ENCODE measurements at regions not wholly inside any gene's neighbourhood (a gene's known extent, or its start where the extent isn't known, plus 50 kb on each side); places are given as distances from the start of the nearest gene placed in this dataset.

DNA sequence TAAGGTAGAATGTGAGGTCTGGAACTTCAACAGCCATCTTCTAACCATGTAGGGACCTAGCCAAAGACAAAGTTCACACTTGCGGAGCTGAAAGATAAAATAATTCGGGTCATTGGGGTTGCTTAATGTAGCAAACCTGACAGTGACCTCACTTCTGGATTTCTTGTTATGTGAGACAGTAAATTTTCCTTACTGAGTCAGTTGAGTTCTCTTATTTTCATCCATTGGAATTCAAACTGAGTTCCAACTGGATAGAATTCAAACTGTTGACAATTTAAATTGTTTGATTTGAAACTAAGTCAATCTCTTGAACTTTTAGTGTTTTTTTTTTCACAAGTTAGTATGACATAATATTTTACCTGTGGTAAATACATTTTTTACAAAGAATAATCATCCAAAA lies 406.5 kb downstream of the ADAMTS20 start:
- Histone ChIP-seq H3K27me3 (no peaks in the 10 kb centered on the region), H3K36me3 (no peaks in the 10 kb centered on the region), H3K27ac (no peak overlapping the region), H3K4me1 (no peaks in the 10 kb centered on the region), H3K9me3 (no peaks in the 10 kb centered on the region), H3K4me3 (no peak overlapping the region)
- TF ChIP-seq, protein P1, sequence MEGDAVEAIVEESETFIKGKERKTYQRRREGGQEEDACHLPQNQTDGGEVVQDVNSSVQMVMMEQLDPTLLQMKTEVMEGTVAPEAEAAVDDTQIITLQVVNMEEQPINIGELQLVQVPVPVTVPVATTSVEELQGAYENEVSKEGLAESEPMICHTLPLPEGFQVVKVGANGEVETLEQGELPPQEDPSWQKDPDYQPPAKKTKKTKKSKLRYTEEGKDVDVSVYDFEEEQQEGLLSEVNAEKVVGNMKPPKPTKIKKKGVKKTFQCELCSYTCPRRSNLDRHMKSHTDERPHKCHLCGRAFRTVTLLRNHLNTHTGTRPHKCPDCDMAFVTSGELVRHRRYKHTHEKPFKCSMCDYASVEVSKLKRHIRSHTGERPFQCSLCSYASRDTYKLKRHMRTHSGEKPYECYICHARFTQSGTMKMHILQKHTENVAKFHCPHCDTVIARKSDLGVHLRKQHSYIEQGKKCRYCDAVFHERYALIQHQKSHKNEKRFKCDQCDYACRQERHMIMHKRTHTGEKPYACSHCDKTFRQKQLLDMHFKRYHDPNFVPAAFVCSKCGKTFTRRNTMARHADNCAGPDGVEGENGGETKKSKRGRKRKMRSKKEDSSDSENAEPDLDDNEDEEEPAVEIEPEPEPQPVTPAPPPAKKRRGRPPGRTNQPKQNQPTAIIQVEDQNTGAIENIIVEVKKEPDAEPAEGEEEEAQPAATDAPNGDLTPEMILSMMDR (IDR thresholded peaks at IDR 0.05) = no peak
- DNase-seq (ENCODE audit: low spot score) = no peak

DNA sequence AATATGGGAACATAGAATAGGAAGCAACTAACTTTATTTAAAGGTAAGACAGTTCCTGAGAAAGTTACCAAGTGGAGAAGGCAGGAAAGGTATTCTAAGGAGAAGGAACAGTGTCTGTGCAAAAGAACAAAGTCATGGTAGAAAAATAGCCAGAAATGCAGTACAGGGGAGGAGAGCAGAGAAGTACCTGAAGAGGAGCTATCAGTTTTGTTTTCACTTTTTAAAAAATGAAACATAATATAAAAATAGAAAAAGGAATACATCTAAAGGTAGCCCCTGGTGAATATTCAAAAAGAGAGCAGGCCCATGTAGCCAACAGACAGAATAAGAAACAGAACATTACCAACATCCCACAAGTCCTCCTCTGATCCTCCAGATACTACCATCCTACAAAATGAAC lies 408.7 kb downstream of the ADAMTS20 start:
- H3K9me3 ChIP-seq = peaks cover 0 to 11% of the 10 kb centered on the region in 2 donors
- H3K27me3 ChIP-seq = no peaks in the 10 kb centered on the region
- no peak overlapping the region for H3K27ac ChIP-seq
- H3K36me3 ChIP-seq = no peaks in the 10 kb centered on the region
- no peak overlapping the region for H3K4me3 ChIP-seq
- H3K4me1 ChIP-seq = no peaks in the 10 kb centered on the region
- no peak for DNase-seq (ENCODE audit: low spot score)
- TF ChIP-seq, protein P1 (IDR thresholded peaks at IDR 0.05) = no peak

DNA sequence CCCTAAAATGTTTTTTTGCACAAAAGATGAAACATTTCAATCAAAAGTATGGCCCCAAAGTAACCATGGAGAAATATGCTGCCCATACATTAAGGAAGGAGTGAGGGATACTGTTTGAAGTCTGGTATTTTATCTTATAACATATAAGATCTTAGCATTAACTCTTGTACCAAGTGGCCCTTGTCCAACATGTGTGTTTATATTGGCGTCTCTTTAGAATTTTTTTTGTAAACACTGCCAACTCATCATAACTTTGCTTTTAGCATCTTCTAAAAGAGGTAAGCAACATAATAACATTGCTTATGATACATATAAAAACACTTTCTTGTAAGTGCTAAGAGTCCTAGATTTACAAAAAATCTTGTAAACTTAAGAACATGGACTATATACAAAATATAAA lies 419.7 kb downstream of the ADAMTS20 start:
- Histone ChIP-seq H3K4me3 (no peak overlapping the region), H3K36me3 (no peaks in the 10 kb centered on the region), H3K27me3 (no peaks in the 10 kb centered on the region), H3K9me3 (no peaks in the 10 kb centered on the region), H3K27ac (no peak overlapping the region), H3K4me1 (no peaks in the 10 kb centered on the region)
- no peak for DNase-seq (ENCODE audit: low spot score)
- TF ChIP-seq, protein P1 (IDR thresholded peaks at IDR 0.05) = no peak

DNA sequence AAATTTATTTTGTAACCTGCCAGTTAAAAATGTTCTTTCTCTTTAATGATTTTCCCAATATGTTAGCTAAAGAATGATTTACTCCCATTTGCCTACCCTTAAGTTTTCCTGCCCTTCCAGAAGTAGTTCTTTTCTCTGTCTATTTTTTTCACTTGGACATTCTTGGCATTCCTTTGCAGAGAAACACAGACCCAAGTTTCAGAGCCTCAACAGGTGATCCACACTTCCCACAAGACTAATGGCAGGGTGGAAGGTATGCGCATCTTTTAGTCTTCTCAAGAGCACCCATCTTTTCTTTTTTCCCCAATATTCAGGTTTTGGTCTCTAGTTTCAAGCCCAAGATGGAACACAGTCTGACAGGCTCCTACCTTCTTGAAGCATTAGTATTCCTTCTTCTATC lies 420.7 kb downstream of the ADAMTS20 start:
- Histone ChIP-seq H3K4me3 (no peak overlapping the region), H3K4me1 (no peaks in the 10 kb centered on the region), H3K9me3 (no peaks in the 10 kb centered on the region), H3K36me3 (no peaks in the 10 kb centered on the region), H3K27ac (no peak overlapping the region), H3K27me3 (no peaks in the 10 kb centered on the region)
- TF ChIP-seq, protein P1 (IDR thresholded peaks at IDR 0.05) = no peak
- DNase-seq (ENCODE audit: low spot score) = no peak

DNA sequence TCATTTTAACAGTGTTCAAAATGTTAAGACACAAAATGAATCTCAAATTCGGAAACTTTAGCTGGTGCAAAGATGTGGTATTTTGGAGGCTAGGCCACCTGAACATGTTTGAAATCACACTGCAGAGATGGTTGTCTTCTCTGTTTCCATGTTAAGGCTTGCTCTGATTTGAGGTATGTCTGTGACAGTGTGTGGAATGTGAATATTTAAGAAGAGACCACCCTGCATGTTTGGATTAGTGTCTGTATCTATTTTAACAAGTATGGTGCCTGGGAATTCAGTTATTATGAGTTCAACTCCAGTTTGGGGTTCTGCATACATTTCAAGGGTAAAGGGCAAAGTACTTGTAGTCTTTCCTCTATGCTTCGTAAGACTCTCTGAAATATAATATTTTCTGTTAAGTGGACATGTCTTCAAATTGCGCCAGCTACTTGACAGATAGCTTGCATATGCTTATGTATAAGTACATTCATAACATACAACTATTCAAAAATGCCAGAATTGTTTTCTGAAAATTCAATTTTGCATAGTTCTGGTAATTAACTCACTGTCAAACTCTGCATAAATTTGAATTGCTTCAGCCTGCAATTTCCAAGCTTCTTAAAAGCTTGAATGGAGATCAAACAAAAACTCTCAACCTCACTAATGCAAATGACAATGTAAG lies 424.0 kb downstream of the ADAMTS20 start:
- Histone ChIP-seq H3K4me3 (no peak overlapping the region), H3K4me1 (no peaks in the 10 kb centered on the region), H3K9me3 (no peaks in the 10 kb centered on the region), H3K27me3 (no peaks in the 10 kb centered on the region), H3K27ac (no peak overlapping the region), H3K36me3 (no peaks in the 10 kb centered on the region)
- DNase-seq (ENCODE audit: low spot score) = no peak
- TF ChIP-seq, protein P1 (IDR thresholded peaks at IDR 0.05) = no peak
